BLaER1 (cell line): ENCODE measurements at regions not wholly inside any gene's neighbourhood (a gene's known extent, or its start where the extent isn't known, plus 50 kb on each side); places are given as distances from the start of the nearest gene placed in this dataset.

Experiments
- H3K27ac ChIP-seq: shearing (Covaris generic); formaldehyde crosslinking; 2 replicates; pipeline ENCODE4 v1.8.1; 2022
- H3K27me3 ChIP-seq: shearing (Covaris generic); formaldehyde crosslinking; 2 replicates; pipeline ENCODE4 v1.8.1; 2022
- H3K36me3 ChIP-seq: shearing (Covaris generic); formaldehyde crosslinking; 2 replicates; pipeline ENCODE4 v1.8.1; 2022
- H3K4me1 ChIP-seq: shearing (Covaris generic); formaldehyde crosslinking; 2 replicates; pipeline ENCODE4 v1.8.1; 2022
- H3K4me2 ChIP-seq: shearing (Covaris generic); formaldehyde crosslinking; 2 replicates; pipeline ENCODE4 v1.8.1; 2022
- H3K4me3 ChIP-seq: shearing (Covaris generic); formaldehyde crosslinking; 2 replicates; pipeline ENCODE4 v1.8.1; 2022
- H3K9ac ChIP-seq: shearing (Covaris generic); formaldehyde crosslinking; 2 replicates; pipeline ENCODE4 v1.8.1; 2022
- H3K9me3 ChIP-seq: shearing (Covaris generic); formaldehyde crosslinking; 2 replicates; pipeline ENCODE4 v1.8.1; 2022
- H4K20me1 ChIP-seq: shearing (Covaris generic); formaldehyde crosslinking; 2 replicates; pipeline ENCODE4 v1.8.1; 2022
- Cebpa-rat ChIP-seq: shearing (Covaris generic); IDR thresholded peaks from 2 replicates; pipeline ENCODE4 v1.8.1; 2022

DNA sequence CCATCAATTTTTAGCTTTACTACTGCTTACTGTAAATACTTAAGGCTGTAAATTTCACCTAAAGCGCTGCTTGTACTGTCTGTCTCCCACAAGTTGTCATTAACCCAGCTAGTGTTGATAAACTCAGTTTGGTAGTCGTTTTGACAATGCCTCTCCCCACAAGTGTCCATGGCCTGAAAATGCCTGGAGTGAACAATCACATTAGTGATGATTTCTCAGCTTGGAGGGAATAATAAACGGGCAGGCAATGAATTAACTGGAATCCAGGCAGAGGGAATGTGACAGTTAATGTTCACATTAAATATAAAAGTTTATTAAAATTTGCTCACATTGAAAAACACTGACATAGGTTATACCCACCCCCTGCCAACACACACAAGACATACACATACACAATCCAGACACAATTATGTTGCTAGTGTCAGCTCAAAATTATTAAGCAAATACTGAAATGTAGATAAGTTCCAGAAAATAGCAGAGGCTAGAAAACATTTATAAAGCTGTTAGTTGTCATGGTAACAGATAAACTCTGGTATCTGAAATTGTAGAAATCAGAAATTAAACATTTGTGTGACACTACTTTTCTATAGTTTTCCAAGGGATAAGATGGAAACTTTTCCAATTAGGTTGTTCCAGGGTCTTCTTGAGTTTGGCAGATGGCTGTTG is 341.9 kb downstream of the DIRAS2 start:
- peaks cover 17% of the 10 kb centered on the region for H3K4me1 ChIP-seq
- H3K27ac ChIP-seq: no peak overlapping the region
- no peak overlapping the region for H3K4me3 ChIP-seq
- no peaks in the 10 kb centered on the region for H3K27me3 ChIP-seq
- H4K20me1 ChIP-seq: no peaks in the 10 kb centered on the region
- TF ChIP-seq Cebpa-rat: no peak
- H3K4me2 ChIP-seq: no peak overlapping the region
- no peaks in the 10 kb centered on the region for H3K36me3 ChIP-seq
- H3K9ac ChIP-seq: no peak overlapping the region
- no peaks in the 10 kb centered on the region for H3K9me3 ChIP-seq

GRCh38 chr9:90301277-90301653 is 341.4 kb downstream of the DIRAS2 start:
- Histone ChIP-seq H3K36me3 (no peaks in the 10 kb centered on the region), H3K27me3 (no peaks in the 10 kb centered on the region), H3K9ac (no peak overlapping the region), H4K20me1 (no peaks in the 10 kb centered on the region), H3K4me2 (no peak overlapping the region), H3K27ac (no peak overlapping the region), H3K4me1 (peaks cover 17% of the 10 kb centered on the region), H3K4me3 (no peak overlapping the region), H3K9me3 (no peaks in the 10 kb centered on the region)
- no peak for TF ChIP-seq Cebpa-rat

DNA sequence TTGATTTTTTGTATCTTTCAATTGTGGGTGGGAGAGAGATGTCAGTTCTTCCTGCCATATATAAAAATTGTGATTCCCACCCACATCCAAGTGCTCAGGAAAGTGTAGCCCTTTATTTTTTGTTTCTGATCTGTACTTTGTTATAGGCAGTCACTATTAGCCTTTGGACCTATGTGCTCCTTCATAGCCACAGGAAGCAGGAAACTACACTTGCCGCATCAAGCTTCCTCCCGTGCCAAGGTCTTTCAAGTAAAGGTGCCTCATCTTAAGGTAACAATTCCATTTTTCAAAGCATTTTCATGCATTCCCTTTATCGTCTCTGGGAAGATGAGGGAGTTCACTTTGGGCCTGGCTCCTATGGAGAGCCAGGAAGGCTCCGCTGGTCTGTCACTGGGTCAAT is 339.0 kb downstream of the DIRAS2 start:
- H3K9ac ChIP-seq: no peak overlapping the region
- no peak overlapping the region for H3K27ac ChIP-seq
- no peak for TF ChIP-seq Cebpa-rat
- no peak overlapping the region for H3K4me3 ChIP-seq
- H3K4me2 ChIP-seq: peak overlapping the region; percentile 44
- no peaks in the 10 kb centered on the region for H3K36me3 ChIP-seq
- no peaks in the 10 kb centered on the region for H3K27me3 ChIP-seq
- no peaks in the 10 kb centered on the region for H4K20me1 ChIP-seq
- peaks cover 17% of the 10 kb centered on the region for H3K4me1 ChIP-seq
- no peaks in the 10 kb centered on the region for H3K9me3 ChIP-seq

- Histone ChIP-seq H3K9ac (no peak overlapping the region), H3K4me3 (no peak overlapping the region), H3K36me3 (no peaks in the 10 kb centered on the region), H3K9me3 (no peaks in the 10 kb centered on the region), H3K4me2 (no peak overlapping the region), H3K4me1 (peaks cover 16% of the 10 kb centered on the region), H4K20me1 (no peaks in the 10 kb centered on the region), H3K27ac (no peak overlapping the region), H3K27me3 (no peaks in the 10 kb centered on the region)
- no peak for TF ChIP-seq Cebpa-rat
Measured at GRCh38 chr9:90306158-90306557, 336.5 kb downstream of the DIRAS2 start.

GRCh38 chr9:90307167-90307833 is 335.3 kb downstream of the DIRAS2 start:
- Histone ChIP-seq H3K9ac (no peak overlapping the region), H3K4me2 (no peak overlapping the region), H3K4me3 (no peak overlapping the region), H3K9me3 (no peaks in the 10 kb centered on the region), H4K20me1 (no peaks in the 10 kb centered on the region), H3K27me3 (no peaks in the 10 kb centered on the region), H3K27ac (no peak overlapping the region), H3K4me1 (peaks cover 12% of the 10 kb centered on the region), H3K36me3 (no peaks in the 10 kb centered on the region)
- no peak for TF ChIP-seq Cebpa-rat

- Histone ChIP-seq H3K27me3 (no peaks in the 10 kb centered on the region), H3K9ac (no peak overlapping the region), H4K20me1 (no peaks in the 10 kb centered on the region), H3K4me2 (no peak overlapping the region), H3K4me1 (peaks cover 12% of the 10 kb centered on the region), H3K9me3 (no peaks in the 10 kb centered on the region), H3K36me3 (no peaks in the 10 kb centered on the region), H3K27ac (no peak overlapping the region), H3K4me3 (no peak overlapping the region)
- no peak for TF ChIP-seq Cebpa-rat
Measured at GRCh38 chr9:90307891-90308290, 334.7 kb downstream of the DIRAS2 start.

DNA sequence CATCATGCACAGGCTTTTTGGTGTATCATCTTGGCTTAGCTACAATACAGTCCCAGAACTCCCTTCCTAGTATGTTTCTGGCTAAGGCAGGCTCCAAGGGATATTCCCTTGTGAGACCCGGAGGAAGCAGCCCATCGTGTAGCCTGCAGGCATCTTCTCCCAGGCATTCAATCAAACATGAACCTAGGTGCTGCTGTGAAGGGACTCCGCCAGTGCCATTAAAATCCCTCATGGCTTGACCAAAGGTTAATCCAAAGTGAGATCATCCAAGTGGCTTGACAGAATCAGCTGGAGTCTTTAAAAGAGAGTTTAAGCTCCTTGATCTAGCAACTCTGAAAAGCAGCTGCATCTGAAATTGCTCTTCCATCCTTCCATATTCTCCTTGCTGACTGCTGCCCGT is 333.9 kb downstream of the DIRAS2 start:
- H3K9ac ChIP-seq: no peak overlapping the region
- no peaks in the 10 kb centered on the region for H4K20me1 ChIP-seq
- H3K4me3 ChIP-seq: no peak overlapping the region
- H3K27me3 ChIP-seq: no peaks in the 10 kb centered on the region
- peaks cover 8% of the 10 kb centered on the region for H3K4me1 ChIP-seq
- no peaks in the 10 kb centered on the region for H3K9me3 ChIP-seq
- H3K36me3 ChIP-seq: no peaks in the 10 kb centered on the region
- H3K27ac ChIP-seq: no peak overlapping the region
- no peak for TF ChIP-seq Cebpa-rat
- H3K4me2 ChIP-seq: no peak overlapping the region

- Histone ChIP-seq H4K20me1 (no peaks in the 10 kb centered on the region), H3K9ac (no peak overlapping the region), H3K36me3 (no peaks in the 10 kb centered on the region), H3K4me2 (no peak overlapping the region), H3K27ac (no peak overlapping the region), H3K4me3 (no peak overlapping the region), H3K4me1 (no peaks in the 10 kb centered on the region), H3K27me3 (no peaks in the 10 kb centered on the region), H3K9me3 (no peaks in the 10 kb centered on the region)
- no peak for TF ChIP-seq Cebpa-rat
Measured at GRCh38 chr9:90309809-90310520, 332.7 kb downstream of the DIRAS2 start.

DNA sequence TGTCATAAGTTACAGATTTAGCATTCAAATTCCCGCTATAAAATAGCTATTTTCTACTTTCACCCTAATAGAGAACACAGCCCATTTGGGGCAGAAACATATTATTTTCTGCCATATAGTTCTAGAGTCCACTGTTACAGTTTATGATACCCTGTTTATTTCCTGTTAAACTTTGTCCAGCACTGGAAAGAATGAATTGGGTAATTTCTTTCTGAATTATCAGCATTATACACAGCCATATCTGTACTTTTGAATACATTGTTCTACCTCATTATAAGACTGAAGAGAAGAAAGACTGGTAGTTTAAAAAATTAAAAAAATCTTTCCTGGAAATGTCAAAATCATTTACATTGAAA is 332.1 kb downstream of the DIRAS2 start:
- Histone ChIP-seq H3K9me3 (no peaks in the 10 kb centered on the region), H3K4me3 (no peak overlapping the region), H3K9ac (no peak overlapping the region), H3K27ac (no peak overlapping the region), H3K4me2 (no peak overlapping the region), H4K20me1 (no peaks in the 10 kb centered on the region), H3K36me3 (no peaks in the 10 kb centered on the region), H3K4me1 (no peaks in the 10 kb centered on the region), H3K27me3 (no peaks in the 10 kb centered on the region)
- TF ChIP-seq Cebpa-rat: no peak

- Histone ChIP-seq H4K20me1 (no peaks in the 10 kb centered on the region), H3K36me3 (no peaks in the 10 kb centered on the region), H3K9me3 (no peaks in the 10 kb centered on the region), H3K4me3 (no peak overlapping the region), H3K9ac (no peak overlapping the region), H3K4me2 (no peak overlapping the region), H3K27me3 (no peaks in the 10 kb centered on the region), H3K27ac (no peak overlapping the region), H3K4me1 (no peaks in the 10 kb centered on the region)
- no peak for TF ChIP-seq Cebpa-rat
Measured at GRCh38 chr9:90311811-90312210, 330.8 kb downstream of the DIRAS2 start.
